ENCODE measurements at regions not wholly inside any gene's neighbourhood (a gene's known extent, or its start where the extent isn't known, plus 50 kb on each side); places are given as distances from the start of the nearest gene placed in this dataset.

DNA sequence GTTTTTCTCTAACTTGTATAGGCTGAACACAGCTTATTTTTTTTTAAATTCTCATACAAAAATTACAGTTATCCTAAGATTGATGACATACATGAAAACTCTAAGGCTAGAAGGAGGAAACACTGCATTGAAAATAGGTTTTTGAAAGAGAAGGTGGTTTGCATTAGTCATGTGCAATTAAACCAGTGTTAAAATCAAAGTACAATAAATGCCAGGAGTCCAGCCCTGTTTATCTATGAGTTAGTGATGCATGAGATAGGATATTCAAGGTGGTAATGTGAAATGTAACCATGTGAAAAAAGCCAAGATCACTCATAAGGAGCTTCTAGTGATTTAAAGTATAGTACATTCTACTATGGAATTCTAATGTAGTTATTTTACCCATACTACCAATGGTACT lies 444.9 kb upstream of the CYLC2 start:
- H3K36me3 ChIP-seq (ENCODE audit: control insufficient read depth, insufficient read depth, low read length), result no peaks in the 10 kb centered on the region
- no peak overlapping the region for H3K9ac ChIP-seq
- H3K27me3 ChIP-seq (ENCODE audit: control insufficient read depth, insufficient read depth, low read length), result no peaks in the 10 kb centered on the region
- H3K27ac ChIP-seq, result no peak overlapping the region
- no peaks in the 10 kb centered on the region for H3K9me3 ChIP-seq (ENCODE audit: control insufficient read depth, low read length)
- no peak overlapping the region for H2AFZ ChIP-seq
- TF ChIP-seq, protein P1, sequence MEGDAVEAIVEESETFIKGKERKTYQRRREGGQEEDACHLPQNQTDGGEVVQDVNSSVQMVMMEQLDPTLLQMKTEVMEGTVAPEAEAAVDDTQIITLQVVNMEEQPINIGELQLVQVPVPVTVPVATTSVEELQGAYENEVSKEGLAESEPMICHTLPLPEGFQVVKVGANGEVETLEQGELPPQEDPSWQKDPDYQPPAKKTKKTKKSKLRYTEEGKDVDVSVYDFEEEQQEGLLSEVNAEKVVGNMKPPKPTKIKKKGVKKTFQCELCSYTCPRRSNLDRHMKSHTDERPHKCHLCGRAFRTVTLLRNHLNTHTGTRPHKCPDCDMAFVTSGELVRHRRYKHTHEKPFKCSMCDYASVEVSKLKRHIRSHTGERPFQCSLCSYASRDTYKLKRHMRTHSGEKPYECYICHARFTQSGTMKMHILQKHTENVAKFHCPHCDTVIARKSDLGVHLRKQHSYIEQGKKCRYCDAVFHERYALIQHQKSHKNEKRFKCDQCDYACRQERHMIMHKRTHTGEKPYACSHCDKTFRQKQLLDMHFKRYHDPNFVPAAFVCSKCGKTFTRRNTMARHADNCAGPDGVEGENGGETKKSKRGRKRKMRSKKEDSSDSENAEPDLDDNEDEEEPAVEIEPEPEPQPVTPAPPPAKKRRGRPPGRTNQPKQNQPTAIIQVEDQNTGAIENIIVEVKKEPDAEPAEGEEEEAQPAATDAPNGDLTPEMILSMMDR (IDR thresholded peaks at IDR 0.05), result no peak
- no peaks in the 10 kb centered on the region for H3K4me1 ChIP-seq
- H3K79me2 ChIP-seq, result no peaks in the 10 kb centered on the region
- H3K4me2 ChIP-seq (ENCODE audit: low read length), result no peak overlapping the region
- H3K4me3 ChIP-seq (ENCODE audit: low read depth, low read length), result no peak overlapping the region

DNA sequence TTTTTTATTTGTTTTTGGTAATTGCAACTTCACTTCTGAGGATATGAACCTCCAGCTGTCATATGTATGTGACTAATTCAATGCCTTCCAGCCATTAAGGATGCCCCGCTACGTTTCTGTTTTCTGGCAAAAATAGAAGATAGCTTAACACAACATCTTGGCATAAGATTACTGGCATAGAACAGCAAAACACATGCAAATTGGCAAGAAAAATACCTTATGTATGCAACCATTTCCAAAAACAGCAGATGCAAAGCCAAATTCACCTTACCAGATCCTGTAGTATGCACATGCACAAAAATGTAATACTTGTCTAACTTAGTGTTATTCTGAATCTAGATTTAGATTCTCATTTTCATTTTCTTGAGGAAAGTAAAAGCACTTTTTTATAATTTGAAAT lies 461.1 kb upstream of the CYLC2 start:
- Histone ChIP-seq H3K27ac (no peak overlapping the region), H3K4me3 (ENCODE audit: low read depth, low read length) (no peak overlapping the region), H3K9me3 (ENCODE audit: control insufficient read depth, low read length) (no peaks in the 10 kb centered on the region), H3K4me1 (no peaks in the 10 kb centered on the region), H3K27me3 (ENCODE audit: control insufficient read depth, insufficient read depth, low read length) (no peaks in the 10 kb centered on the region), H2AFZ (no peak overlapping the region), H3K79me2 (no peaks in the 10 kb centered on the region), H3K36me3 (ENCODE audit: control insufficient read depth, insufficient read depth, low read length) (no peaks in the 10 kb centered on the region), H3K9ac (no peak overlapping the region), H3K4me2 (ENCODE audit: low read length) (no peak overlapping the region)
- TF ChIP-seq, protein P1 (IDR thresholded peaks at IDR 0.05), result no peak

DNA sequence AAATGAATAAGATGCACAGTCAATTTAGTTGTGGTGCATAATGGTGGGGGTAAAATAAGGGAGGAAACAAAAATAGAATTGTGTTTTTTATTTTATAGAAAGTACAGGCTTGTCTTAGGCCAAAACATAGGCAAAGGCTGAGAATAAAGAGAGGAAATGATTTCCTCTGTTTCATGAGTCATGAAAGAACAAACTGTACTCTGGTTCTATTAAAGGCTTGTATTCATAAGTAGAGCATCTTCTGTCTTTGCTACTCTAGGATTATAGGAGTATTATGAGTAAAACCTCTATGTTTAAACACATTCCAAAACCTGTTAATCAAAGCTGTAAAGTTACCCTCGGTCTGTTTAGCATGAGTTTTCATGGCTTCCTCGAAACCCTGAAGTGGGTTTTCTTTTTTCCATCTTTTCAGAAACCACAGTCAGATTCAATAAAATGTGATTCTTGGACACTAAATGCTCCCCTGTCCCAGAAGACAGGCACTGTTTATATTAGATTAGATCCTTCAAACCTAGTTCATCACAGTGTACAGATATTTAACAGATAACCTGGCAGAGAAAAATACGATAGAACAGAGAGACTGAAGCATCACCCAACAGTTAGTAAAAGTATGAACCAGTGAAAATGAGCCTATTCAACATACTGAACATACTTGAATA lies 473.9 kb upstream of the CYLC2 start:
- Histone ChIP-seq H3K4me1 (no peaks in the 10 kb centered on the region), H3K4me3 (ENCODE audit: low read depth, low read length) (no peak overlapping the region), H3K9ac (no peak overlapping the region), H3K79me2 (no peaks in the 10 kb centered on the region), H3K27ac (no peak overlapping the region), H2AFZ (no peak overlapping the region), H3K27me3 (ENCODE audit: control insufficient read depth, insufficient read depth, low read length) (no peaks in the 10 kb centered on the region), H3K36me3 (ENCODE audit: control insufficient read depth, insufficient read depth, low read length) (no peaks in the 10 kb centered on the region), H3K9me3 (ENCODE audit: control insufficient read depth, low read length) (no peaks in the 10 kb centered on the region), H3K4me2 (ENCODE audit: low read length) (no peak overlapping the region)
- TF ChIP-seq, protein P1 (IDR thresholded peaks at IDR 0.05), result no peak

DNA sequence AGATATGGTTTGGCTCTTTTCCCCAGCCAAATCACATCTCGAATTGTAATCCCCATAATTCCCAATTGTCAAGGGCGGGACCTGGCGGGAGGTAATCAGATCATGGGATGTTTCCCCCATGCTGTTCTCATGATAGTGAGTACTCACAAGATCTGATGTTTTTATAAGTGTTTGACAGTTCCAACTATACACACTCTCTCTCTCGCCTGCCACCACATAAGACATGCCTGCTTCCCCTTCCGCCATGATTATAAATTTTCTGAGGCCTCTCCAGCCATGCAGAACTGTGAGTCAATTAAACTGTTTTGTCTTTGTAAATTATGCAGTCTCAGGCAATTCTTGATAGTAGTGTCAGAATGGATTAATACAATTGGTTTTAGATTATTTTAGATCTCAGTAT lies 475.7 kb upstream of the CYLC2 start:
- Histone ChIP-seq H3K4me2 (ENCODE audit: low read length) (no peak overlapping the region), H3K9me3 (ENCODE audit: control insufficient read depth, low read length) (no peaks in the 10 kb centered on the region), H3K9ac (no peak overlapping the region), H3K27ac (no peak overlapping the region), H3K36me3 (ENCODE audit: control insufficient read depth, insufficient read depth, low read length) (no peaks in the 10 kb centered on the region), H3K4me1 (no peaks in the 10 kb centered on the region), H3K4me3 (ENCODE audit: low read depth, low read length) (no peak overlapping the region), H2AFZ (no peak overlapping the region), H3K27me3 (ENCODE audit: control insufficient read depth, insufficient read depth, low read length) (no peaks in the 10 kb centered on the region), H3K79me2 (no peaks in the 10 kb centered on the region)
- TF ChIP-seq, protein P1 (IDR thresholded peaks at IDR 0.05), result no peak

DNA sequence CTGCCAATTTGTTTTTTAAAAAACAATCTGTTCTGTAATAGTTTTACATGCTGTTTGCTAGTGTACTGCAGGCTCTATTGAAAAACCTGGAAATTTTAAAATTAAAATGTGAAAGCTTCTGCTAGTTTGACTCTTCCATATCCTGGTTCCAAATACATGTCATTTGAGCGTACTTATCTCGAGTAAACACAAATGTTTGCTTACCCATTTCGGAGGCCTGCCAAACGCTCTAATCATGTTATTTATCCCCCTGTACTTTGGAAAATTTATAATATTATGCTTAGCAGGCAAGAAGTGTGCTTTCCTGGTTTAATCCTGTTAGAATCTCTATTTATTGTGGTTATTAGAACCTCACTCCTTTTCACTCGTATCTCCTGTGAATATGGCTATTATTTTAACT lies 476.8 kb upstream of the CYLC2 start:
- H3K4me3 ChIP-seq (ENCODE audit: low read depth, low read length), result no peak overlapping the region
- no peaks in the 10 kb centered on the region for H3K36me3 ChIP-seq (ENCODE audit: control insufficient read depth, insufficient read depth, low read length)
- H3K27ac ChIP-seq, result no peak overlapping the region
- H3K4me2 ChIP-seq (ENCODE audit: low read length), result no peak overlapping the region
- no peaks in the 10 kb centered on the region for H3K4me1 ChIP-seq
- no peaks in the 10 kb centered on the region for H3K27me3 ChIP-seq (ENCODE audit: control insufficient read depth, insufficient read depth, low read length)
- H3K9ac ChIP-seq, result no peak overlapping the region
- no peaks in the 10 kb centered on the region for H3K9me3 ChIP-seq (ENCODE audit: control insufficient read depth, low read length)
- H3K79me2 ChIP-seq, result no peaks in the 10 kb centered on the region
- TF ChIP-seq, protein P1 (IDR thresholded peaks at IDR 0.05), result no peak
- no peak overlapping the region for H2AFZ ChIP-seq
